Fibroblast of lung (primary cell): ENCODE measurements at regions not wholly inside any gene's neighbourhood (a gene's known extent, or its start where the extent isn't known, plus 50 kb on each side); places are given as distances from the start of the nearest gene placed in this dataset.

ENCODE experiments used
- DNase-seq, 2 donors: peaks; one replicate each; pipeline versions ENCODE4 v3.0.0 to v3.0.0-alpha.2; 2010; ENCODE audit warnings: low read depth in 2 of 2
- H2AFZ ChIP-seq: 2 replicates; pipeline ENCODE4 v1.5.1; 2012; ENCODE audit warnings: low read length, control low read depth, inconsistent platforms
- H3K27ac ChIP-seq: 2 replicates; pipeline ENCODE4 v1.5.1; 2011; ENCODE audit warnings: low read length, control low read depth; ENCODE audit not compliant: insufficient read depth
- H3K27me3 ChIP-seq: 2 replicates; pipeline ENCODE4 v1.5.1; 2011; ENCODE audit warnings: mild to moderate bottlenecking, low read length; ENCODE audit not compliant: control insufficient read depth, insufficient read depth
- H3K36me3 ChIP-seq: 2 replicates; pipeline ENCODE4 v1.5.1; 2011; ENCODE audit warnings: low read length; ENCODE audit not compliant: control insufficient read depth, insufficient read depth
- H3K4me1 ChIP-seq: 2 replicates; pipeline ENCODE4 v1.5.1; 2011; ENCODE audit warnings: low read length; ENCODE audit not compliant: control insufficient read depth, insufficient read depth; ENCODE audit errors: extremely low read depth
- H3K4me2 ChIP-seq: 2 replicates; pipeline ENCODE4 v1.5.1; 2011; ENCODE audit warnings: low read length, control low read depth; ENCODE audit not compliant: insufficient read depth; ENCODE audit errors: extremely low read depth
- H3K4me3 ChIP-seq, 4 experiments: fragments of 200-600 bp in 1 of 4; sonication (generic) in 1 of 4; replicated peaks in 1 of 4; 2 replicates each; pipeline ENCODE4 v1.5.1; 2011 to 2016; ENCODE audit warnings: low read length in 4 of 4, low read depth in 3 of 4, mild to moderate bottlenecking in 3 of 4, control low read depth in 2 of 4, inconsistent platforms in 1 of 4, mixed read lengths in 1 of 4; ENCODE audit not compliant: insufficient read depth in 1 of 4; ENCODE audit errors: control extremely low read depth in 1 of 4
- H3K79me2 ChIP-seq: 2 replicates; pipeline ENCODE4 v1.5.1; 2012; ENCODE audit warnings: mild to moderate bottlenecking, low read length, inconsistent platforms; ENCODE audit not compliant: control insufficient read depth, insufficient read depth
- H3K9ac ChIP-seq: 2 replicates; pipeline ENCODE4 v1.5.1; 2011; ENCODE audit warnings: mild to moderate bottlenecking, low read length, control low read depth; ENCODE audit not compliant: insufficient read depth
- H3K9me3 ChIP-seq: 2 replicates; pipeline ENCODE4 v1.5.1; 2012; ENCODE audit warnings: low read depth, low read length; ENCODE audit not compliant: control insufficient read depth, insufficient read depth
- H4K20me1 ChIP-seq: 2 replicates; pipeline ENCODE4 v1.5.1; 2011; ENCODE audit warnings: low read length; ENCODE audit not compliant: control insufficient read depth, insufficient read depth; ENCODE audit errors: extremely low read depth
- EZH2 ChIP-seq: IDR thresholded peaks from 2 replicates; pipeline ENCODE4 v1.5.1; 2012; ENCODE audit warnings: low read length, control low read depth, mild to moderate bottlenecking; ENCODE audit errors: missing control alignments
- TF ChIP-seq, protein P1 (sequence below), 2 donors: IDR thresholded peaks in 1 of 2; conservative IDR thresholded peaks in 1 of 2; 1 replicate in 1 of 2; 2 replicates in 1 of 2; pipeline ENCODE4 v1.5.1; 2011 to 2012; ENCODE audit warnings: low read length in 2 of 2, control low read depth in 1 of 2, inconsistent platforms in 1 of 2, low read depth in 1 of 2, mild to moderate bottlenecking in 1 of 2

DNA sequence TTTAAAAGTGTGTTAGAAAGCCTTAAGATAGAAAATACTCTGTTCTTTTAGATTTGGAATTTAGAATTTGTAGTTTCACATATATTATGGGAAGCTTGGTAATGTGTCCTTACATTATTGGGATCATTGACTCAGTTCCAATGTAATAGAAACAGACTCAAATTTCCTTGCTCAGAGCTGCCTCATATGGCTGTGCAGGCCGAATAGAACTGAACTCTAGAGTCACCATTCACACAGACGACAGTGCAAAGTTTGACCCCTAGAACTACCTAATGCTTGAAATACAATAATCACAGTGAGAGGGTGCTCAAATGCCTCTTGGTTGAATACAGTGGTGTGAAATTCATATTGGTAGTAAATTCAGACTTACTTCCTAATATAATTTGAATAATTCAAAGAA is 482.7 kb upstream of the CITED2 start:
- Histone ChIP-seq H3K27ac (no peak overlapping the region), H3K9ac (no peak overlapping the region), H3K36me3 (no peaks in the 10 kb centered on the region), H4K20me1 (no peaks in the 10 kb centered on the region), H3K79me2 (no peaks in the 10 kb centered on the region), H3K9me3 (no peaks in the 10 kb centered on the region), H3K4me3 (no peak overlapping the region), H3K27me3 (no peaks in the 10 kb centered on the region), H3K4me2 (no peak overlapping the region), H2AFZ (no peak overlapping the region), H3K4me1 (peaks cover 12% of the 10 kb centered on the region)
- TF ChIP-seq, protein P1, sequence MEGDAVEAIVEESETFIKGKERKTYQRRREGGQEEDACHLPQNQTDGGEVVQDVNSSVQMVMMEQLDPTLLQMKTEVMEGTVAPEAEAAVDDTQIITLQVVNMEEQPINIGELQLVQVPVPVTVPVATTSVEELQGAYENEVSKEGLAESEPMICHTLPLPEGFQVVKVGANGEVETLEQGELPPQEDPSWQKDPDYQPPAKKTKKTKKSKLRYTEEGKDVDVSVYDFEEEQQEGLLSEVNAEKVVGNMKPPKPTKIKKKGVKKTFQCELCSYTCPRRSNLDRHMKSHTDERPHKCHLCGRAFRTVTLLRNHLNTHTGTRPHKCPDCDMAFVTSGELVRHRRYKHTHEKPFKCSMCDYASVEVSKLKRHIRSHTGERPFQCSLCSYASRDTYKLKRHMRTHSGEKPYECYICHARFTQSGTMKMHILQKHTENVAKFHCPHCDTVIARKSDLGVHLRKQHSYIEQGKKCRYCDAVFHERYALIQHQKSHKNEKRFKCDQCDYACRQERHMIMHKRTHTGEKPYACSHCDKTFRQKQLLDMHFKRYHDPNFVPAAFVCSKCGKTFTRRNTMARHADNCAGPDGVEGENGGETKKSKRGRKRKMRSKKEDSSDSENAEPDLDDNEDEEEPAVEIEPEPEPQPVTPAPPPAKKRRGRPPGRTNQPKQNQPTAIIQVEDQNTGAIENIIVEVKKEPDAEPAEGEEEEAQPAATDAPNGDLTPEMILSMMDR (conservative IDR thresholded peaks at IDR 0.05 in 1 of 2, IDR thresholded peaks at IDR 0.05 in 1 of 2; ENCODE audit: low read depth in 1 of 2, low read length in 2 of 2) = no peak
- no peak for TF ChIP-seq EZH2
- DNase-seq = no peak

- no peaks in the 10 kb centered on the region for H3K79me2 ChIP-seq
- DNase-seq = no peak
- no peaks in the 10 kb centered on the region for H3K36me3 ChIP-seq
- H2AFZ ChIP-seq = peak overlapping the region; percentile 3
- no peak overlapping the region for H3K27ac ChIP-seq
- no peaks in the 10 kb centered on the region for H4K20me1 ChIP-seq
- H3K4me2 ChIP-seq = no peak overlapping the region
- no peaks in the 10 kb centered on the region for H3K9me3 ChIP-seq
- H3K27me3 ChIP-seq = no peaks in the 10 kb centered on the region
- H3K4me1 ChIP-seq = peaks cover 12% of the 10 kb centered on the region
- no peak overlapping the region for H3K4me3 ChIP-seq
- H3K9ac ChIP-seq = no peak overlapping the region
- TF ChIP-seq, protein P1 (conservative IDR thresholded peaks at IDR 0.05 in 1 of 2, IDR thresholded peaks at IDR 0.05 in 1 of 2; ENCODE audit: low read depth in 1 of 2, low read length in 2 of 2) = no peak
- no peak for TF ChIP-seq EZH2
Measured at GRCh38 chr6:139856562-139856961, 482.1 kb upstream of the CITED2 start.

- H3K4me1 ChIP-seq = peaks cover 12% of the 10 kb centered on the region
- H3K9me3 ChIP-seq = no peaks in the 10 kb centered on the region
- peak in 1 of 2 donors; percentile 45 for DNase-seq
- H3K4me2 ChIP-seq = peak overlapping the region; percentile 54
- H2AFZ ChIP-seq = peak overlapping the region; percentile 70
- no peaks in the 10 kb centered on the region for H4K20me1 ChIP-seq
- H3K36me3 ChIP-seq = no peaks in the 10 kb centered on the region
- H3K27me3 ChIP-seq = no peaks in the 10 kb centered on the region
- H3K4me3 ChIP-seq = no peak overlapping the region
- TF ChIP-seq EZH2 = no peak
- TF ChIP-seq, protein P1 (conservative IDR thresholded peaks at IDR 0.05 in 1 of 2, IDR thresholded peaks at IDR 0.05 in 1 of 2; ENCODE audit: low read depth in 1 of 2, low read length in 2 of 2) = no peak
- H3K27ac ChIP-seq = no peak overlapping the region
- no peaks in the 10 kb centered on the region for H3K79me2 ChIP-seq
- H3K9ac ChIP-seq = no peak overlapping the region
Measured at GRCh38 chr6:139855671-139856311, 481.3 kb upstream of the CITED2 start.
